ENCODE measurements at regions not wholly inside any gene's neighbourhood (a gene's known extent, or its start where the extent isn't known, plus 50 kb on each side); places are given as distances from the start of the nearest gene placed in this dataset.

- H3K27ac Mint-ChIP-seq (ENCODE audit: unreplicated experiment): no peak overlapping the region
- TF ChIP-seq CTCF (IDR thresholded peaks at IDR 0.05): no peak
- H3K27me3 Mint-ChIP-seq (ENCODE audit: unreplicated experiment): no peaks in the 10 kb centered on the region
- no peaks in the 10 kb centered on the region for H3K36me3 Mint-ChIP-seq (ENCODE audit: unreplicated experiment)
- no peak overlapping the region for H3K4me3 Mint-ChIP-seq (ENCODE audit: unreplicated experiment)
- H3K9me3 Mint-ChIP-seq (ENCODE audit: unreplicated experiment): no peaks in the 10 kb centered on the region
- no peaks in the 10 kb centered on the region for H3K4me1 Mint-ChIP-seq (ENCODE audit: unreplicated experiment)
- no peak for DNase-seq (ENCODE audit: extremely low spot score, unreplicated experiment)
Observed at GRCh38 chr4:180483036-180483435, 1760.2 kb upstream of the TENM3 start.

GRCh38 chr4:180485407-180485806 lies 1757.8 kb upstream of the TENM3 start:
- H3K9me3 Mint-ChIP-seq (ENCODE audit: unreplicated experiment): no peaks in the 10 kb centered on the region
- no peaks in the 10 kb centered on the region for H3K27me3 Mint-ChIP-seq (ENCODE audit: unreplicated experiment)
- no peaks in the 10 kb centered on the region for H3K4me1 Mint-ChIP-seq (ENCODE audit: unreplicated experiment)
- H3K27ac Mint-ChIP-seq (ENCODE audit: unreplicated experiment): no peak overlapping the region
- H3K36me3 Mint-ChIP-seq (ENCODE audit: unreplicated experiment): no peaks in the 10 kb centered on the region
- DNase-seq (ENCODE audit: extremely low spot score, unreplicated experiment): no peak
- H3K4me3 Mint-ChIP-seq (ENCODE audit: unreplicated experiment): no peak overlapping the region
- TF ChIP-seq CTCF (IDR thresholded peaks at IDR 0.05): no peak

GRCh38 chr4:180486342-180486741 lies 1756.9 kb upstream of the TENM3 start:
- TF ChIP-seq CTCF (IDR thresholded peaks at IDR 0.05): no peak
- H3K4me3 Mint-ChIP-seq (ENCODE audit: unreplicated experiment): no peak overlapping the region
- DNase-seq (ENCODE audit: extremely low spot score, unreplicated experiment): no peak
- H3K27ac Mint-ChIP-seq (ENCODE audit: unreplicated experiment): no peak overlapping the region
- no peaks in the 10 kb centered on the region for H3K27me3 Mint-ChIP-seq (ENCODE audit: unreplicated experiment)
- H3K4me1 Mint-ChIP-seq (ENCODE audit: unreplicated experiment): no peaks in the 10 kb centered on the region
- no peaks in the 10 kb centered on the region for H3K36me3 Mint-ChIP-seq (ENCODE audit: unreplicated experiment)
- H3K9me3 Mint-ChIP-seq (ENCODE audit: unreplicated experiment): no peaks in the 10 kb centered on the region

GRCh38 chr4:180489787-180490186 lies 1753.4 kb upstream of the TENM3 start:
- H3K4me3 Mint-ChIP-seq (ENCODE audit: unreplicated experiment): no peak overlapping the region
- H3K27ac Mint-ChIP-seq (ENCODE audit: unreplicated experiment): no peak overlapping the region
- DNase-seq (ENCODE audit: extremely low spot score, unreplicated experiment): no peak
- no peaks in the 10 kb centered on the region for H3K36me3 Mint-ChIP-seq (ENCODE audit: unreplicated experiment)
- TF ChIP-seq CTCF (IDR thresholded peaks at IDR 0.05): no peak
- H3K4me1 Mint-ChIP-seq (ENCODE audit: unreplicated experiment): no peaks in the 10 kb centered on the region
- no peaks in the 10 kb centered on the region for H3K27me3 Mint-ChIP-seq (ENCODE audit: unreplicated experiment)
- H3K9me3 Mint-ChIP-seq (ENCODE audit: unreplicated experiment): peaks cover 6% of the 10 kb centered on the region

GRCh38 chr4:180491210-180491609 lies 1752.0 kb upstream of the TENM3 start:
- no peak overlapping the region for H3K4me3 Mint-ChIP-seq (ENCODE audit: unreplicated experiment)
- no peak for DNase-seq (ENCODE audit: extremely low spot score, unreplicated experiment)
- H3K27ac Mint-ChIP-seq (ENCODE audit: unreplicated experiment): no peak overlapping the region
- H3K9me3 Mint-ChIP-seq (ENCODE audit: unreplicated experiment): peaks cover 6% of the 10 kb centered on the region
- TF ChIP-seq CTCF (IDR thresholded peaks at IDR 0.05): no peak
- H3K27me3 Mint-ChIP-seq (ENCODE audit: unreplicated experiment): no peaks in the 10 kb centered on the region
- no peaks in the 10 kb centered on the region for H3K4me1 Mint-ChIP-seq (ENCODE audit: unreplicated experiment)
- no peaks in the 10 kb centered on the region for H3K36me3 Mint-ChIP-seq (ENCODE audit: unreplicated experiment)

All from osteocyte (in vitro differentiated cells).